NT2/D1 (cell line): ENCODE measurements at regions not wholly inside any gene's neighbourhood (a gene's known extent, or its start where the extent isn't known, plus 50 kb on each side); places are given as distances from the start of the nearest gene placed in this dataset.

Source experiments
- SUZ12 ChIP-seq: IDR thresholded peaks from 2 replicates; pipeline ENCODE4 v1.6.1; 2011; ENCODE audit not compliant: insufficient read length, insufficient read depth; ENCODE audit errors: extremely low read depth
- YY1 ChIP-seq: IDR thresholded peaks from 2 replicates; pipeline ENCODE4 v1.6.1; 2011; ENCODE audit not compliant: insufficient read length, insufficient read depth

- no peak for TF ChIP-seq SUZ12
- TF ChIP-seq YY1 = no peak
Observed at GRCh38 chr13:29936956-29937355, 86.5 kb upstream of the UBL3 start.
